HepG2 (cell line): ENCODE measurements at regions not wholly inside any gene's neighbourhood (a gene's known extent, or its start where the extent isn't known, plus 50 kb on each side); places are given as distances from the start of the nearest gene placed in this dataset.
A peak's percentile ranks its signal among the peaks of the same experiment; 100 is the strongest.
"Not testable (repeated sequence)": the region's sequence is repeated elsewhere in the genome, so short reads cannot be mapped to it uniquely, and the experiment has no call there.

ENCODE experiments used
- ATAC-seq: fragments of 200-7000 bp; cut with Tn5 transposase; 3 replicates; pipeline ENCODE4 v1.9.1; 2020; ENCODE audit warnings: mild to moderate bottlenecking, moderate library complexity
- BruUV-seq: library from RNA; stranded (reverse); fragments of 400-500 nt; replicated peaks from 2 replicates; lab custom pipeline; 2021; lab: Mats Ljungman, UMichigan
- CTCF ChIA-PET: fragments of 300-600 bp; formaldehyde crosslinking; extraction: SDS; loops from one replicate; lab custom pipeline; 2021; ENCODE audit warnings: low total read pairs, inconsistent platforms, low intra/inter-chr PET ratio; lab: Yijun Ruan, JAX
- POLR2A ChIA-PET: fragments of 350-600 bp; sonication (Branson Sonifier 250); formaldehyde crosslinking; loops from one replicate; lab custom pipeline; 2020; ENCODE audit warnings: antibody characterized with exemption, inconsistent platforms; lab: Yijun Ruan, JAX
- DNase-seq: peaks from one replicate; pipeline ENCODE4 v3.0.0-alpha.2; 2015; ENCODE audit warnings: low spot score
- FAIRE-seq: peaks from 3 replicates; lab custom pipeline; 2011; peaks lifted over from hg19 to GRCh38; lab: Jason Lieb, UNC
- H2AFZ ChIP-seq: one replicate; pipeline ENCODE4 v1.6.1; 2011; ENCODE audit warnings: low read length, inconsistent platforms
- H3K27ac ChIP-seq: fragments of 300-600 bp; 3 replicates; pipeline ENCODE4 v1.8.0; 2011; ENCODE audit warnings: mixed run types, mild to moderate bottlenecking, mixed read lengths, low read length, inconsistent platforms; ENCODE audit not compliant: insufficient read depth; ENCODE audit errors: extremely low read length
- H3K27me3 ChIP-seq, 2 experiments: fragments of 200-600 bp in 1 of 2; 2 replicates in 1 of 2; 3 replicates in 1 of 2; pipeline versions ENCODE4 v1.6.0 to v1.8.0; 2011; ENCODE audit warnings: low read length in 2 of 2, mild to moderate bottlenecking in 2 of 2, moderate library complexity in 2 of 2, inconsistent platforms in 1 of 2; ENCODE audit not compliant: insufficient read depth in 2 of 2, control insufficient read depth in 1 of 2
- H3K36me3 ChIP-seq, 2 experiments: fragments of 200-600 bp in 1 of 2; replicated peaks in 1 of 2; 2 replicates in 1 of 2; 3 replicates in 1 of 2; pipeline versions ENCODE4 v1.5.1 to v1.8.0; 2011; ENCODE audit warnings: low read length in 2 of 2, inconsistent platforms in 1 of 2; ENCODE audit not compliant: insufficient read depth in 2 of 2, control insufficient read depth in 1 of 2
- H3K4me1 ChIP-seq: 2 replicates; pipeline ENCODE4 v1.5.1; 2012; ENCODE audit warnings: low read length, inconsistent platforms; ENCODE audit not compliant: insufficient read depth
- H3K4me2 ChIP-seq: 2 replicates; pipeline ENCODE4 v1.6.0; 2011; ENCODE audit warnings: low read depth, low read length, inconsistent platforms
- H3K4me3 ChIP-seq, 3 experiments: fragments of 200-600 bp in 1 of 3; sonication (generic), shearing (Covaris generic) in 1 of 3; replicated peaks in 1 of 3; 2 replicates each; pipeline ENCODE4 v1.5.1; 2011 to 2016; ENCODE audit warnings: low read length in 3 of 3, inconsistent platforms in 2 of 3, low read depth in 2 of 3, mild to moderate bottlenecking in 2 of 3, control low read depth in 1 of 3, mixed read lengths in 1 of 3; ENCODE audit not compliant: insufficient read depth in 1 of 3
- H3K79me2 ChIP-seq: one replicate; pipeline ENCODE4 v1.6.1; 2011; ENCODE audit warnings: low read length, inconsistent platforms; ENCODE audit not compliant: insufficient read depth
- H3K9ac ChIP-seq: 2 replicates; pipeline ENCODE4 v1.6.0; 2011; ENCODE audit warnings: mild to moderate bottlenecking, low read depth, low read length, inconsistent platforms; ENCODE audit not compliant: insufficient read depth
- H3K9me3 ChIP-seq: 2 replicates; pipeline ENCODE4 v1.5.1; 2012; ENCODE audit warnings: mild to moderate bottlenecking, low read length
- H4K20me1 ChIP-seq: 2 replicates; pipeline ENCODE4 v1.6.0; 2011; ENCODE audit warnings: inconsistent platforms, mild to moderate bottlenecking, low read length, moderate library complexity; ENCODE audit not compliant: insufficient read depth
- KDM5B ChIP-seq: sonication (generic); formaldehyde crosslinking; IDR thresholded peaks from 2 replicates; pipeline ENCODE4 v1.4.0; 2020; ENCODE audit warnings: missing genetic modification reagents, mild to moderate bottlenecking, borderline replicate concordance
- whole genome bisulfite sequencing: methylation state at CpG from one replicate; pipeline ENCODE4 v1.1.6; 2017; ENCODE audit warnings: low lambda C conversion rate; 5-methylcytosine and 5-hydroxymethylcytosine counted together
- in situ Hi-C: cut with HindIII; loops from 2 replicates; pipeline ENCODE4 v1.10.0; 2017; ENCODE audit warnings: low pct_unique_long_range_greater_than_20kb; ENCODE audit not compliant: extremely low pct_ligation_motif_present
- intact Hi-C: fragments of 100-400 bp; cut with micrococcal nuclease; formaldehyde crosslinking; loops from one replicate; pipeline ENCODE4 v1.10.0; 2022; ENCODE audit not compliant: unreplicated experiment
- TF ChIP-seq, protein P1 (sequence below): fragments of 450-650 bp; IDR thresholded peaks from 2 replicates; pipeline ENCODE4 v1.6.1; 2017
- TF ChIP-seq, protein P2 (sequence below): sonication (generic); formaldehyde crosslinking; IDR thresholded peaks from 2 replicates; pipeline ENCODE4 v1.5.0; 2020; ENCODE audit warnings: missing genetic modification reagents

DNA sequence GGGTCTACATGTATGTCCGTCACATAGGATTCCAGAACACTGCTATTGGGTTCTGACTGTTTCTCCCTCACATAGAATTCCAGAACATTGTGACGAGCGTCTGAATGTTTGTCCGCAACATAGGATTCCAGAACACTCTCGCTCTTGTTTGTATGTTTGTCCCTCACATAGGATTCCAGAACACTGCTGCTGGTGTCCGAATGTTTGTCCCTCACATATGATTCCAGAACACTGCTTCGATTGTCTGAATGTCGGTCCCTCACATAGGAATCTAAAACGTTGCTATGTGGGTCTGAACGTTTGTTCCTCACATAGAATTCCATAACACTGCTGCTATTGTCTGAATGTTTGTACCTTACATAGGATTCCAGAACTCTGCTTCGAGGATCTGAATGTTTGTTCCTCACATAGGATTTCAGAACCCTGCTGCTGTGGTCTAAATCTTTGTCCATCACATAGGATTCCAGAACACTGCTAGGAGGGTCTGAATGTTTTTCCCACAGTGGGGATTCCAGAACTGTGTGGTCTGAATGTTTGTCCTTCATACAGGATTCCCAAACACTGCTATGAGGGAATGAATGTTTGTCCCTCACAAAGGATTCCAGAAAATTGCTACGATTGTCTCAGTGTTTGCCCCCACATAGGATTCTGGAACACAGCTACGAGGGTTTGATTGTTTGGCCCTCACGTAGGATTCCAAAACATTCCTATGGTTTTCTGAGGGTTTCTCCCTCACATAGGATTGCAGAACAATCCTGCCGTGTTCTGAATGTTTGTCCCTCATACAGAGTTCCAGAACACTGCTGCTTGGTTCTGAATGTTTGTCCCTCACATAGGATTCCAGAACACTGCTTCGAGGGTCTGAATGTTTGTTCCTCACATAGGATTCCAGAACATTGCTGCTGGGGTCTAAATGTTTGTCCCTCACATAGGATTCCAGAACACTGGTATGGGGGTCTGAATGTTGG lies 220.5 kb downstream of the FOXD4L6 start (continued):
- TF ChIP-seq, protein P1, sequence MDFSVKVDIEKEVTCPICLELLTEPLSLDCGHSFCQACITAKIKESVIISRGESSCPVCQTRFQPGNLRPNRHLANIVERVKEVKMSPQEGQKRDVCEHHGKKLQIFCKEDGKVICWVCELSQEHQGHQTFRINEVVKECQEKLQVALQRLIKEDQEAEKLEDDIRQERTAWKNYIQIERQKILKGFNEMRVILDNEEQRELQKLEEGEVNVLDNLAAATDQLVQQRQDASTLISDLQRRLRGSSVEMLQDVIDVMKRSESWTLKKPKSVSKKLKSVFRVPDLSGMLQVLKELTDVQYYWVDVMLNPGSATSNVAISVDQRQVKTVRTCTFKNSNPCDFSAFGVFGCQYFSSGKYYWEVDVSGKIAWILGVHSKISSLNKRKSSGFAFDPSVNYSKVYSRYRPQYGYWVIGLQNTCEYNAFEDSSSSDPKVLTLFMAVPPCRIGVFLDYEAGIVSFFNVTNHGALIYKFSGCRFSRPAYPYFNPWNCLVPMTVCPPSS = no peak
- TF ChIP-seq, protein P2, sequence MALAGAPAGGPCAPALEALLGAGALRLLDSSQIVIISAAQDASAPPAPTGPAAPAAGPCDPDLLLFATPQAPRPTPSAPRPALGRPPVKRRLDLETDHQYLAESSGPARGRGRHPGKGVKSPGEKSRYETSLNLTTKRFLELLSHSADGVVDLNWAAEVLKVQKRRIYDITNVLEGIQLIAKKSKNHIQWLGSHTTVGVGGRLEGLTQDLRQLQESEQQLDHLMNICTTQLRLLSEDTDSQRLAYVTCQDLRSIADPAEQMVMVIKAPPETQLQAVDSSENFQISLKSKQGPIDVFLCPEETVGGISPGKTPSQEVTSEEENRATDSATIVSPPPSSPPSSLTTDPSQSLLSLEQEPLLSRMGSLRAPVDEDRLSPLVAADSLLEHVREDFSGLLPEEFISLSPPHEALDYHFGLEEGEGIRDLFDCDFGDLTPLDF (CRISPR knock-in tag) = no peak
- no peak for TF ChIP-seq KDM5B (CRISPR knock-in tag)

DNA sequence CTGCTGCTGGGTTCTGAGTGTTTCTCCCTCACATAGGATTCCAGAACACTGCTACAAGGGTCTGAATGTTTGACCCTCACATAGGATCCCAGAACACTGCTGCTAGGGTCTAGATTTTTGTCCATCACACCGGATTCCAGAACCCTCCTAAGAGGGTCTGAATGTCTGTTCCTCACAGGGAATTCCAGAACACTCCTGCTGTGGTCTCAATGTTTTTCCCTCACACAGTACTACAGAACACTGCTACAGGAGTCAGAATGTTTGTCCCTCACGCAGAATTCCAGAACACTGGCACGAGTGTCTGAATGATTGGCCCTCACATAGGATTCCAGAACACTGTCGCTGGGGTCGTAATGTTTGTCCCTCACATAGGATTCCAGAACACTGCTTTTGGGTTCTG lies 221.6 kb downstream of the FOXD4L6 start:
- H3K9me3 ChIP-seq = peaks cover 35% of the 10 kb centered on the region
- in situ Hi-C loops, CTCF ChIA-PET, BruUV-seq, H3K36me3 ChIP-seq, FAIRE-seq, H2AFZ ChIP-seq, H4K20me1 ChIP-seq, POLR2A ChIA-PET, H3K27ac ChIP-seq, H3K4me2 ChIP-seq, H3K4me3 ChIP-seq, H3K4me1 ChIP-seq, DNase-seq, H3K9ac ChIP-seq, intact Hi-C loops, H3K79me2 ChIP-seq, H3K27me3 ChIP-seq: not testable (repeated sequence)
- 15% methylated on average over 5 of the region's 5 CpGs for WGBS
- peak; percentile 31 for ATAC-seq

DNA sequence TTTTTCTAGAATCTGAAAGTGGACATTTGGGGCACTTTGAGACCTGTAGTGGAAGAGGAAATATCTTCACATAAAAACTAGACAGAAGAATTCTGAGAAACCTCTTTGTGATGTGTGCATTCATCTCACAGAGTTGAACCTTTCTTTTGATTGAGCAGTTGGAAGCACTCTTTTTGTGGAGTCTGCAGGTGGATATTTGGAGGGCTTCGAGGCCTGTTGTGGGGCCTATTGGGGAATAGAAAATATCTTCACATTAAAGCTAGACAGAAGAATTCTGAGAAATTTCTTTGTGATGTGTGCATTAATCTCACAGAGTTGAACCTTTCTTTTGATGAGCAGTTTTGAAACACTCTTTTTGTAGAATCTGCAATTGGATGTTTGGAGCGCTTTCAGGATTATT lies 236.2 kb downstream of the FOXD4L6 start:
- ATAC-seq, DNase-seq, H2AFZ ChIP-seq, CTCF ChIA-PET, H3K79me2 ChIP-seq, intact Hi-C loops, BruUV-seq, H4K20me1 ChIP-seq, H3K36me3 ChIP-seq, H3K4me3 ChIP-seq, H3K9ac ChIP-seq, FAIRE-seq, H3K4me1 ChIP-seq, H3K4me2 ChIP-seq, in situ Hi-C loops, POLR2A ChIA-PET, H3K27me3 ChIP-seq, H3K27ac ChIP-seq: not testable (repeated sequence)
- WGBS = 25% methylated on average over 2 of the region's 2 CpGs
- H3K9me3 ChIP-seq = peaks cover 26% of the 10 kb centered on the region; the same call in 1 of the 2 replicates

DNA sequence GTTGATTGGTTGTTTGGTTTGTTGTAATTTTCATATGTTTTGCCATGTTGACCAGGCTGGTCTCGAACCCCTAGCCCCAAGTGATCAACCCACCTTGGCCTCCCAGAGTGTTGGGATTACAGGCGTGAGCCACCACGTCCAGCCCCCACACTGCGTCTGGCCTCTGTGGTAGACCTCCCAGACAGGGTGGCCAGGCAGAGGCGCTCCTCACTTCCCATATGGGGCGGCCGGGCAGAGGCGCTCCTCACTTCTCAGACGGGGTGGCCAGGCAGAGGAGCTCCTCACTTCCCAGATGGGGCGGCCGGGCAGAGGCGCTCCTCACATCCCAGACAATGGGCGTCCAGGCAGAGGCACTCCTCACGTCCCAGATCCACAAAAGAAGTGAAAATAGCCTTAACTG lies 242.6 kb downstream of the FOXD4L6 start:
- DNase-seq, H3K27me3 ChIP-seq, in situ Hi-C loops, ATAC-seq, CTCF ChIA-PET, H4K20me1 ChIP-seq, H3K9ac ChIP-seq, H3K4me2 ChIP-seq, intact Hi-C loops, H3K27ac ChIP-seq, POLR2A ChIA-PET, H2AFZ ChIP-seq, H3K79me2 ChIP-seq, BruUV-seq, FAIRE-seq, H3K4me3 ChIP-seq, H3K36me3 ChIP-seq: not testable (repeated sequence)
- 61% methylated on average over 7 of the region's 14 CpGs for WGBS
- Histone ChIP-seq H3K9me3 (peaks cover 52% of the 10 kb centered on the region; the same call in 1 of the 2 replicates), H3K4me1 (peaks cover 11% of the 10 kb centered on the region; the same call in 1 of the 2 replicates)
